ENCODE measurements at regions not wholly inside any gene's neighbourhood (a gene's known extent, or its start where the extent isn't known, plus 50 kb on each side); places are given as distances from the start of the nearest gene placed in this dataset.
"Not testable (repeated sequence)": the region's sequence is repeated elsewhere in the genome, so short reads cannot be mapped to it uniquely, and the experiment has no call there.

- DNase-seq (ENCODE audit: low spot score in 2 of 2): no peak
- H3K27ac ChIP-seq: no peak overlapping the region
- H3K4me1 ChIP-seq: no peaks in the 10 kb centered on the region
- TF ChIP-seq EP300 (IDR thresholded peaks at IDR 0.05) (no peak), CTCF (IDR thresholded peaks at IDR 0.05) (no peak), POLR2A (IDR thresholded peaks at IDR 0.05) (no peak)
- H3K9me3 ChIP-seq: no peaks in the 10 kb centered on the region
- H3K27me3 ChIP-seq: no peaks in the 10 kb centered on the region
- WGBS, 2 donors: 77 to 82% methylated on average over 2 of the region's 2 CpGs
- no peaks in the 10 kb centered on the region for H3K36me3 ChIP-seq
- H3K4me3 ChIP-seq: no peak overlapping the region
Measured at GRCh38 chr13:62162860-62163259, 747.2 kb upstream of the PCDH20 start.

- no peak for DNase-seq (ENCODE audit: low spot score in 2 of 2)
- Histone ChIP-seq H3K27me3 (no peaks in the 10 kb centered on the region), H3K4me1 (no peaks in the 10 kb centered on the region), H3K4me3 (no peak overlapping the region), H3K27ac (no peak overlapping the region), H3K36me3 (no peaks in the 10 kb centered on the region), H3K9me3 (no peaks in the 10 kb centered on the region)
- TF ChIP-seq EP300 (IDR thresholded peaks at IDR 0.05): no peak
- TF ChIP-seq CTCF (IDR thresholded peaks at IDR 0.05): no peak
- TF ChIP-seq POLR2A (IDR thresholded peaks at IDR 0.05): no peak
- WGBS, 2 donors: 91 to 93% methylated on average over 3 of the region's 3 CpGs
Measured at GRCh38 chr13:62158520-62158919, 742.9 kb upstream of the PCDH20 start.

GRCh38 chr13:62151724-62152123 lies 736.1 kb upstream of the PCDH20 start:
- WGBS, 2 donors: 84 to 85% methylated on average over 2 of the region's 2 CpGs

GRCh38 chr13:62142048-62142447 lies 726.4 kb upstream of the PCDH20 start:
- H3K27me3 ChIP-seq: no peaks in the 10 kb centered on the region
- no peak overlapping the region for H3K27ac ChIP-seq
- H3K9me3 ChIP-seq: peaks cover 0 to 7% (median 2%) of the 10 kb centered on the region in 4 donors
- H3K4me3 ChIP-seq: no peak overlapping the region
- DNase-seq (ENCODE audit: low spot score in 2 of 2): no peak
- H3K36me3 ChIP-seq: no peaks in the 10 kb centered on the region
- H3K4me1 ChIP-seq: no peaks in the 10 kb centered on the region
- TF ChIP-seq CTCF (IDR thresholded peaks at IDR 0.05): no peak
- TF ChIP-seq EP300 (IDR thresholded peaks at IDR 0.05): no peak
- TF ChIP-seq POLR2A (IDR thresholded peaks at IDR 0.05): no peak
- 79 to 81% methylated on average over 3 of the region's 3 CpGs for WGBS, 2 donors

More at GRCh38 chr13:62151724-62152123, 736.1 kb upstream of the PCDH20 start:
- not testable (repeated sequence) for H3K4me3 ChIP-seq; H3K36me3 ChIP-seq; DNase-seq (ENCODE audit: low spot score in 2 of 2); H3K27ac ChIP-seq; H3K9me3 ChIP-seq; H3K27me3 ChIP-seq; H3K4me1 ChIP-seq

- H3K4me1 ChIP-seq: no peaks in the 10 kb centered on the region
- H3K4me3 ChIP-seq: no peak overlapping the region
- no peaks in the 10 kb centered on the region for H3K27me3 ChIP-seq
- TF ChIP-seq EP300 (IDR thresholded peaks at IDR 0.05) (no peak), CTCF (IDR thresholded peaks at IDR 0.05) (no peak), POLR2A (IDR thresholded peaks at IDR 0.05) (no peak)
- DNase-seq (ENCODE audit: low spot score in 2 of 2): no peak
- no peaks in the 10 kb centered on the region for H3K36me3 ChIP-seq
- no peak overlapping the region for H3K27ac ChIP-seq
- peaks cover 0 to 7% (median 2%) of the 10 kb centered on the region in 4 donors for H3K9me3 ChIP-seq
Measured at GRCh38 chr13:62139597-62139996, 723.9 kb upstream of the PCDH20 start.
